A549 (cell line): ENCODE measurements at regions not wholly inside any gene's neighbourhood (a gene's known extent, or its start where the extent isn't known, plus 50 kb on each side); places are given as distances from the start of the nearest gene placed in this dataset.
A peak's percentile ranks its signal among the peaks of the same experiment; 100 is the strongest.

Experiments used
- ATAC-seq, 2 experiments: fragments of 200-7000 bp in 1 of 2; fragments of >200 bp in 1 of 2; cut with Nextera tagmentation in 1 of 2; cut with Tn5 transposase in 1 of 2; 3 replicates each; pipeline versions ENCODE4 v1.8.0 to v1.9.1; 2018 to 2020; ENCODE audit warnings: mild to moderate bottlenecking in 1 of 2, moderate library complexity in 1 of 2
- CTCF ChIA-PET: fragments of 300-600 bp; sonication (Branson Sonifier 250); formaldehyde crosslinking; extraction: SDS; loops from one replicate; lab custom pipeline; 2021; ENCODE audit warnings: antibody characterized with exemption, inconsistent platforms; lab: Yijun Ruan, JAX
- POLR2A ChIA-PET: fragments of 350-600 bp; formaldehyde crosslinking; extraction: SDS; loops from one replicate; lab custom pipeline; 2021; ENCODE audit warnings: antibody characterized with exemption, inconsistent platforms; lab: Yijun Ruan, JAX
- DNase-seq, 2 experiments: peaks; one replicate each; pipeline versions ENCODE4 v3.0.0 to v3.0.0-alpha.2; 2011 to 2016; ENCODE audit warnings: low read depth in 1 of 2, low spot score in 1 of 2
- FAIRE-seq: peaks from 2 replicates; lab custom pipeline; 2011; peaks lifted over from hg19 to GRCh38; lab: Jason Lieb, UNC
- H3K27ac ChIP-seq, 2 experiments: fragments of >200 bp; sonication (Bioruptor Twin); formaldehyde crosslinking; 3 replicates each; pipeline ENCODE4 v1.5.1; 2016 to 2017
- H3K4me1 ChIP-seq: fragments of >200 bp; sonication (Bioruptor Twin); formaldehyde crosslinking; 3 replicates; pipeline ENCODE4 v1.6.1; 2016
- H3K4me2 ChIP-seq: fragments of >200 bp; sonication (Bioruptor Twin); formaldehyde crosslinking; 3 replicates; pipeline ENCODE4 v1.6.1; 2016
- H3K4me3 ChIP-seq: fragments of >200 bp; sonication (Bioruptor Twin); formaldehyde crosslinking; 3 replicates; pipeline ENCODE4 v1.5.1; 2016
- H3K9me3 ChIP-seq: fragments of >200 bp; sonication (Bioruptor Twin); formaldehyde crosslinking; 3 replicates; pipeline ENCODE4 v1.6.1; 2016
- BCL3 ChIP-seq: fragments of >200 bp; sonication (Bioruptor Twin); formaldehyde crosslinking; IDR thresholded peaks from 3 replicates; pipeline ENCODE4 v1.6.1; 2016
- CBX8 ChIP-seq: fragments of 200-600 bp; sonication (generic); IDR thresholded peaks from 2 replicates; pipeline ENCODE4 v1.6.1; 2016
- CHD2 ChIP-seq: fragments of 150-350 bp; IDR thresholded peaks from 2 replicates; pipeline ENCODE4 v1.6.1; 2014; ENCODE audit warnings: low read length; ENCODE audit not compliant: partially characterized antibody
- CHD4 ChIP-seq: fragments of 200-600 bp; sonication (generic); IDR thresholded peaks from 2 replicates; pipeline ENCODE4 v1.6.1; 2016; ENCODE audit warnings: antibody characterized with exemption, mild to moderate bottlenecking, borderline replicate concordance
- EHMT2 ChIP-seq: fragments of 200-600 bp; sonication (generic); IDR thresholded peaks from 2 replicates; pipeline ENCODE4 v1.6.1; 2016; ENCODE audit warnings: antibody characterized with exemption, low read depth, mild to moderate bottlenecking, moderate library complexity
- ESRRA ChIP-seq: fragments of 150-350 bp; IDR thresholded peaks from 2 replicates; pipeline ENCODE4 v1.6.1; 2014; ENCODE audit warnings: mild to moderate bottlenecking, low read length, borderline replicate concordance
- FOSL2 ChIP-seq, 2 experiments: fragments of 450-650 bp in 1 of 2; fragments of >200 bp in 1 of 2; sonication (Bioruptor Twin) in 1 of 2; formaldehyde crosslinking; IDR thresholded peaks; 2 replicates each; pipeline versions ENCODE4 v1.5.0 to v1.6.1; 2016 to 2020; ENCODE audit warnings: mild to moderate bottlenecking in 1 of 2, moderate library complexity in 1 of 2
- FOXS1 ChIP-seq: fragments of 250-450 bp; sonication (Bioruptor Pico); IDR thresholded peaks from 2 replicates; pipeline ENCODE4 v1.5.0; 2020; ENCODE audit warnings: mild to moderate bottlenecking, moderate library complexity
- GATA3 ChIP-seq: IDR thresholded peaks from 2 replicates; pipeline ENCODE4 v1.6.1; 2012; ENCODE audit warnings: borderline replicate concordance
- HDAC2 ChIP-seq: fragments of 200-600 bp; sonication (generic); IDR thresholded peaks from 2 replicates; pipeline ENCODE4 v1.6.1; 2016
- HES2 ChIP-seq: fragments of >200 bp; sonication (Bioruptor Twin); formaldehyde crosslinking; IDR thresholded peaks from 2 replicates; pipeline ENCODE4 v1.6.1; 2016
- HMGXB4 ChIP-seq: fragments of 250-450 bp; sonication (Bioruptor Pico); IDR thresholded peaks from 2 replicates; pipeline ENCODE4 v1.5.0; 2021; ENCODE audit warnings: mild to moderate bottlenecking, moderate library complexity, borderline replicate concordance
- HOXB13 ChIP-seq: fragments of 250-450 bp; sonication (Bioruptor Pico); IDR thresholded peaks from 2 replicates; pipeline ENCODE4 v1.5.0; 2020; ENCODE audit warnings: low read depth, mild to moderate bottlenecking, moderate library complexity
- HOXB5 ChIP-seq: fragments of 250-450 bp; sonication (Bioruptor Pico); IDR thresholded peaks from 2 replicates; pipeline ENCODE4 v1.5.0; 2020; ENCODE audit warnings: mild to moderate bottlenecking, moderate library complexity
- KDM5A ChIP-seq: fragments of 200-600 bp; sonication (generic); IDR thresholded peaks from 2 replicates; pipeline ENCODE4 v1.6.1; 2016; ENCODE audit warnings: antibody characterized with exemption, mild to moderate bottlenecking
- MAFK ChIP-seq: fragments of 450-650 bp; IDR thresholded peaks from 2 replicates; pipeline ENCODE4 v1.6.1; 2014; ENCODE audit not compliant: partially characterized antibody
- MAX ChIP-seq: IDR thresholded peaks from 2 replicates; pipeline ENCODE4 v1.6.1; 2012
- MAZ ChIP-seq: fragments of 150-350 bp; IDR thresholded peaks from 2 replicates; pipeline ENCODE4 v1.6.1; 2014; ENCODE audit warnings: antibody characterized with exemption, low read depth, low read length, borderline replicate concordance
- MYC ChIP-seq: IDR thresholded peaks from 2 replicates; pipeline ENCODE4 v1.6.1; 2012; ENCODE audit warnings: mild to moderate bottlenecking, inconsistent platforms, low read length, improper control_type of control experiment, borderline replicate concordance
- NR3C1 ChIP-seq: fragments of >200 bp; sonication (Bioruptor Twin); formaldehyde crosslinking; IDR thresholded peaks from 3 replicates; pipeline ENCODE4 v1.6.1; 2017
- PHF8 ChIP-seq: fragments of 200-600 bp; sonication (generic); IDR thresholded peaks from 2 replicates; pipeline ENCODE4 v1.6.1; 2016; ENCODE audit warnings: low read depth, mild to moderate bottlenecking, antibody characterized with exemption, moderate library complexity, borderline replicate concordance
- POLR2A ChIP-seq: IDR thresholded peaks from 2 replicates; pipeline ENCODE4 v1.6.1; 2012; ENCODE audit warnings: mild to moderate bottlenecking, low read length
- RAD21 ChIP-seq, 2 experiments: fragments of >200 bp in 1 of 2; sonication (Bioruptor Twin) in 1 of 2; formaldehyde crosslinking in 1 of 2; IDR thresholded peaks in 1 of 2; conservative IDR thresholded peaks in 1 of 2; 2 replicates in 1 of 2; 3 replicates in 1 of 2; pipeline ENCODE4 v1.6.1; 2012 to 2018; ENCODE audit warnings: inconsistent platforms in 1 of 2
- RARB ChIP-seq: fragments of 250-450 bp; sonication (Bioruptor Pico); IDR thresholded peaks from 2 replicates; pipeline ENCODE4 v1.8.0; 2021; ENCODE audit warnings: mild to moderate bottlenecking, moderate library complexity
- REST ChIP-seq: fragments of 200-600 bp; sonication (generic); IDR thresholded peaks from 2 replicates; pipeline ENCODE4 v1.6.1; 2016; ENCODE audit warnings: antibody characterized with exemption, mild to moderate bottlenecking, moderate library complexity
- RFX5 ChIP-seq: fragments of 450-650 bp; IDR thresholded peaks from 2 replicates; pipeline ENCODE4 v1.7.1; 2014; ENCODE audit warnings: antibody characterized with exemption, mild to moderate bottlenecking, moderate library complexity
- TFCP2L1 ChIP-seq: fragments of 250-450 bp; sonication (Bioruptor Pico); IDR thresholded peaks from 2 replicates; pipeline ENCODE4 v1.5.0; 2021; ENCODE audit warnings: mild to moderate bottlenecking
- TP53 ChIP-seq: fragments of 250-450 bp; sonication (Bioruptor Pico); IDR thresholded peaks from 2 replicates; pipeline ENCODE4 v1.5.0; 2021; ENCODE audit warnings: mild to moderate bottlenecking, moderate library complexity
- USF2 ChIP-seq: fragments of 450-650 bp; IDR thresholded peaks from 2 replicates; pipeline ENCODE4 v1.6.1; 2014; ENCODE audit warnings: antibody characterized with exemption
- ZC3H11A ChIP-seq: fragments of 450-650 bp; IDR thresholded peaks from 2 replicates; pipeline ENCODE4 v1.6.1; 2014; ENCODE audit warnings: antibody characterized with exemption, mild to moderate bottlenecking
- ZFP36 ChIP-seq: fragments of 450-650 bp; IDR thresholded peaks from 2 replicates; pipeline ENCODE4 v1.6.1; 2014; ENCODE audit warnings: borderline replicate concordance; ENCODE audit not compliant: partially characterized antibody
- ZNF302 ChIP-seq: fragments of 250-450 bp; sonication (Bioruptor Pico); IDR thresholded peaks from 2 replicates; pipeline ENCODE4 v1.9.0; 2021; ENCODE audit warnings: inconsistent platforms, mild to moderate bottlenecking, moderate library complexity
- ZSCAN20 ChIP-seq: fragments of 250-450 bp; sonication (Bioruptor Pico); IDR thresholded peaks from 2 replicates; pipeline ENCODE4 v1.8.0; 2022; ENCODE audit warnings: mild to moderate bottlenecking, moderate library complexity
- WGBS: methylation state at CpG from one replicate; pipeline ENCODE4 v1.1.6; 2017; ENCODE audit errors: missing lambda C conversion rate; 5-methylcytosine and 5-hydroxymethylcytosine counted together

GRCh38 chr3:159732172-159733111 lies 256.2 kb upstream of the IL12A start:
- WGBS: 1% methylated on average over 6 of the region's 6 CpGs
- ChIA-PET POLR2A (interaction anchor here (0.6 to 2.8 kb wide), 5 partner anchors 17 to 63 kb away, joined by 3 to 18 read pairs (median 3); no protein-coding TSS in a partner anchor), CTCF (interaction anchor here (0.7 to 1.5 kb wide), 8 partner anchors 12 to 466 kb away, joined by 3 to 10 read pairs (median 3); partner anchors contain the start of gene IL12A)
- peaks cover 33% of the 10 kb centered on the region for H3K4me1 ChIP-seq
- H3K4me2 ChIP-seq: peak overlapping the region; percentile 77
- no peaks in the 10 kb centered on the region for H3K9me3 ChIP-seq
- peak overlapping the region; percentile 39 for H3K4me3 ChIP-seq
- ATAC-seq: peak; percentile 90 to 93
- DNase-seq: peak; percentile 50 to 64
- peak overlapping the region; percentile 69 to 81 for H3K27ac ChIP-seq
- peak; percentile 76 for FAIRE-seq
- TF ChIP-seq ZFP36 (no peak), ESRRA (no peak), ZSCAN20 (CRISPR knock-in tag) (no peak), EHMT2 (no peak), MAFK (no peak), RARB (CRISPR knock-in tag) (no peak), KDM5A (no peak), MAX (peak; percentile 61), CBX8 (no peak), HOXB13 (CRISPR knock-in tag) (no peak), FOXS1 (CRISPR knock-in tag) (no peak), RFX5 (no peak), REST (no peak), GATA3 (peak; percentile 61; the same call in 1 of the 2 replicates), RAD21 (conservative IDR thresholded peaks at IDR 0.05 in 1 of 2, IDR thresholded peaks at IDR 0.05 in 1 of 2) (peak; percentile 28 to 31; a peak in 3 of 5 replicates), USF2 (no peak), ZNF302 (no peak), HDAC2 (no peak), NR3C1 (no peak), CHD2 (no peak), ZC3H11A (no peak), HOXB5 (CRISPR knock-in tag) (no peak), HMGXB4 (no peak), FOSL2 (IDR thresholded peaks at IDR 0.05) (no peak), FOSL2 (CRISPR knock-in tag; IDR thresholded peaks at IDR 0.05) (no peak), BCL3 (0 out of 3 replicates have a peak, but pooled peaks have one; percentile 15), CHD4 (no peak), MAZ (no peak), PHF8 (no peak), MYC (no peak), POLR2A (no peak), TFCP2L1 (CRISPR knock-in tag) (no peak), TP53 (CRISPR knock-in tag) (no peak), HES2 (no peak)
